ENCODE measurements at regions not wholly inside any gene's neighbourhood (a gene's known extent, or its start where the extent isn't known, plus 50 kb on each side); places are given as distances from the start of the nearest gene placed in this dataset.

GRCh38 chr4:161222889-161223288, 940.9 kb downstream of the FSTL5 start:
- DNase-seq, result no peak

- no peak for DNase-seq
Observed at GRCh38 chr4:161208564-161208963, 955.2 kb downstream of the FSTL5 start.

GRCh38 chr4:161206528-161207080, 957.2 kb downstream of the FSTL5 start:
- DNase-seq, result no peak

GRCh38 chr4:161203865-161204264, 959.9 kb downstream of the FSTL5 start:
- DNase-seq, result no peak

DNA sequence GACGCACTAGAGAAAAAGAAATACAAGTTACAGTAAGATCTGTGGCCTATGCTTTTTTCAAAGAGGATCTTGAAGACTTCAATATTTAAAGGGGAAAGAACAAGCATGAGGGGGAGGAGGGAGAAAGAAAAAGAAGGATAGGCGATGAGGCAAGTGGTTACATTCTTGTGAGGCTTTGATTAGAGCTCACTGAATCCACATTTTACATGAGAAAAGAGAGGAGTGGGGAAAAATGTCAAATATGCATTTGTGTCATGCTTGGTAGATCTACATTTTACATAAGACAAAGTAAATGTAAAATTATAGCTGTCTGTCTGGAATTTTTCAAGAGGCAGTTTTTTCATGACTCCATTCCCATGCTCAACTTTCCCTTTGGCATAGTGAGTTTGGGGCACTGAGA, 965.9 kb downstream of the FSTL5 start:
- no peak for DNase-seq

GRCh38 chr4:161197474-161197873, 966.3 kb downstream of the FSTL5 start:
- DNase-seq, result no peak

DNA sequence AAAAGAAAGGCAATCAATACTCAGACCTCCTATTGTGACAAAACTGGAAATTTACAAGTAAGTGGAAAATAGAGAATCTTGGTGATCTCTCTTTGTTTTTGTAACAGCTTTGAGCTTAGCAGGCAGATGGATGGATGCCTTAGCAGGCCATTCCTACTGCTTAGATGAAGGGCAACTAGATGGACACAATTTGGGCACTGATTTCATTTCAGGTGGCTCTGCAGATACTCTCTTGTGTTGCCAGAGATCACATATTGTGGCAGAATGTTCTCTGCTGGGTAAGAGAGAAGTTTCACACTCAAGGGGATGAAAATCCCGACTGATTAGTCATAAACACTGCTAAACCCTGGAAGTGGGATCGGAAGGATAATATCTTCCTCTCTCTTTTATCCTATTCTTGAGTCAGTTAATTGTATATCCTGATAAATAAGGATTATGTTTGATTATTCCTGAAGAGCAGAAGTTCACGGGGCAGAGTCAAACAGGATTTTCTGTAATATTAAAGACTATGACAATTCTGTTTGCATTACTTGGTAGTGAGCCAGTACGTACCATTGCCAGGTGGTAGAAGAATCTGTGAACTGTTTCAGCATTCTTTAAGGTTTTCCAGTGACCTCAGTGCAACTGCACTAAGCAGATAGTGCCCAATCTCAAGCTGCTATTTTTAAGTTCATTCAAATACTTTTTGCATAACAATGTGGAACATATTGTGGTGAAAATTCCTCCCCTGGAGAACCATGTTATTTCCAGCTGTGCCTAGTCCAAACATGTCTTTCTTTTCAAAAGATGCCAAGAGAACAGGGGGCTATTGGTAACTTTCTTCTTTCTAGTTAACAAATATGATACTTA, 974.3 kb downstream of the FSTL5 start:
- DNase-seq, result no peak

DNA sequence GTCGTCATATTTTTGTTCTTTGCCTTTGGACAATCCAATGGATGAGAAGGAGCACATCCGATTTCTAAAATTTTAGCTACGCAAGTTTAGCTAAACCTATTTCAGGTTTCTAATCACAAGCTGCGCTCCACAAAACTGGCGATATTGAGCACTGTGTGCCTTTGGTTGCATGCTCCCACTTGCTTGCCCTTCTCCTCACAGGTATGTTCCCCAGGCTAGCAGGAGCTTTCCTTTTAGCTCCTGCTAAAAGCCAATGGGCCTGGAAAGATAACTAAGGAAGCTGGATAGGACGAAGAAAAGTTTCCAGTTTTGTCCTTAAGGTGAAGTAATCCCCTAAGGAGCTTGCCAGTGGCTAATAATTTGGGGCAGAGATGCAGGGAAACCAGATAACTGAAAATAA, 975.2 kb downstream of the FSTL5 start:
- DNase-seq, result no peak

DNA sequence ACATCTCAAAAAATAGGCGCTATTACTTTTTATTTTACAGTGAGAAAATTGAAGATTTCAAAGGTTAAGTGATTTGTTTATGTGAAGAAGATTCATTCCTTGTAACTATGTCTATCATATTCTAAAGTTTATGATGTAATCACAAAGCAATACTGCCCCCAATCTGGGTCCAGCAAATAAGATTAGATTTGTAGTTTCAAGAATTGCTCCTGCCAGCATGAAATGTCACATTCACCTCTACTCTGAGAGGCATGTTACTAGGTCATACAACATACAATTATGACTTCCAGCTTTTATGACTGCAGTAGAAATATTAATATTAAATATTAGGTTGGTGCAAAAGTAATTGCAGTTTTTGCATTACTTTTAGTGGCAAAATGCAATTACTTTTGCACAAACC, 976.2 kb downstream of the FSTL5 start:
- no peak for DNase-seq

GRCh38 chr4:161186750-161187149, 977.0 kb downstream of the FSTL5 start:
- no peak for DNase-seq

- DNase-seq, result no peak
Observed at GRCh38 chr4:161186012-161186411, 977.8 kb downstream of the FSTL5 start.

GRCh38 chr4:161183729-161184128, 980.1 kb downstream of the FSTL5 start:
- DNase-seq, result no peak

- no peak for DNase-seq
Observed at GRCh38 chr4:161182913-161183312, 980.9 kb downstream of the FSTL5 start.

- DNase-seq, result no peak
Observed at GRCh38 chr4:161178310-161178709, 985.5 kb downstream of the FSTL5 start.

GRCh38 chr4:161172396-161173026, 991.3 kb downstream of the FSTL5 start:
- no peak for DNase-seq

GRCh38 chr4:161167539-161167938, 996.3 kb downstream of the FSTL5 start:
- DNase-seq, result no peak

- DNase-seq, result no peak
Observed at GRCh38 chr4:161160718-161161117, 1003.1 kb downstream of the FSTL5 start.

DNA sequence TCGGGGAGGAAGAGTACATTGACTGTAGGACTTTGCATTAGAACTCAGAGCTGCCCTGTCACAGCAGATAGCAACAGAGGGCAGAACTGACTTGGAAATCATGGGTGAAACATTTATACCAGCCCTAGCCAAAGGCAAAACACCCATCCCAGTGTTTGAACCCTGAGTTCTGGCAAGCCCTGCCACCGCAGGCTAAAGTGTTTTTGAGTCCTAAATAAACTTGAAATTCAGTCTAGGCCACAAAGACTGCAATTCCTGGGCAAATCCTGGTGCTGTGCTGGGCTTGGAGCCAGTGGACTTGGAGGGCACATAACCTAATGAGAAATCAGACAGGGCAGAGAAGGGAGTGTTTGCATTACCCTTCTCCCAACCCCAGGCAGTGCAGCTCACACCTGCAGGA, 1015.7 kb downstream of the FSTL5 start:
- DNase-seq, result no peak

GRCh38 chr4:161143375-161143774, 1020.4 kb downstream of the FSTL5 start:
- no peak for DNase-seq

DNA sequence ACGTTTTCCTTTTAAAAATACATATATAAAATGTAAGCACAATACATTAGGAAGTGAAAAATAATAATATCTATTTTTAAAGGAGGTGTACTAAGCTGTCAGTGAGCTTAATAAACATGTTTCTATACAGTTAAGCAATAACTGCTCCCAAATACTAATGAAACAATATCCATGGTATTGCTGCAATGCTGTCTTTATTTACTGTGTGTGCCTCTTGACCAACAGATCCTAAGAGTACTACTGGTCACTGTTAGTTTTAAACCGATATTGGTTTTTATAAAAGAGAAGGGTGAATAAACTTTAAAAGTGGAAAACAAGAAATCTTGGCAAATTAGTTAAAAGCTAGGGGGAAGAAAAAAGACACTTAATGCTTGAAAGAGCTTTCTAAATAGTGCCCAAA, 1029.0 kb downstream of the FSTL5 start:
- no peak for DNase-seq

GRCh38 chr4:161133586-161134276, 1030.1 kb downstream of the FSTL5 start:
- DNase-seq, result no peak

DNA sequence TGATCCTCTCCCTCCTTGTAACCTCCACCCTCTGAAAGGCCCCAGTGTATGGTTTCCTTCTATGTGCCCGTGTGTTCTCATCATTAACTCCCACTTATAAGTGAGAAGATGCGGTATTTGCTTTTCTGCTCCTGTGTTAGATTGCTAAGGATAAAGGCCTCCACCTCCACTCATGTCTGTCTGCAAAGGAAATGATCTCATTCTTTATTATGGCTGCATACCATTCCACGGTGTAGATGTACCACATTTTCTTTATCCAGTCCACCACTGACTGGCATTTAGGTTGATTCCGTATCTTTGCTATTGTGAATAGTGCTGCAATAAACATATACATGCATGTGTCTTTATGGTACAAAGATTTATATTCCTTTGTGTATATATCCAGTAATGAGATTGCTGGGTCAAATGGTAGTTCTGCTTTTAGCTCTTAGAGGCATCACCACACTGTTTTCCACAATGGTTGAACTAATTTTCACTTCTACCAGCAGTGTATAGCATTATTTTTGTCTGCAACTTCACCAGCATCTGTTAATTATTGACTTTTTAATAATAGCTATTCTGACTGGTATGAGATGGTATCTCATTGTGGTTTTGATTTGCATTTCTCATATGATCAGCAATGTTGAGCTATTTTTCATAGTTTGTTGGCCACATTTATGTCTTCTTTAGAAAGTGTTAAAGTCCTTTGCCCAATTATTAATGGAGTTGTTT, 1030.9 kb downstream of the FSTL5 start:
- DNase-seq, result no peak

- DNase-seq, result no peak
Observed at GRCh38 chr4:161121451-161121850, 1042.3 kb downstream of the FSTL5 start.

Data from NCI-H510A treated with DMSO at 0.1 percent for 48 hours (cell line).